HUES6 (cell line): ENCODE measurements at regions not wholly inside any gene's neighbourhood (a gene's known extent, or its start where the extent isn't known, plus 50 kb on each side); places are given as distances from the start of the nearest gene placed in this dataset.

ENCODE experiments used
- H3K27ac ChIP-seq: 2 replicates; pipeline ENCODE4 v1.7.0; 2013; ENCODE audit warnings: low read depth, mild to moderate bottlenecking, low read length, inconsistent platforms
- H3K27me3 ChIP-seq: 2 replicates; pipeline ENCODE4 v1.6.1; 2013; ENCODE audit warnings: low read length; ENCODE audit not compliant: control insufficient read depth, insufficient read depth
- H3K36me3 ChIP-seq: 2 replicates; pipeline ENCODE4 v1.6.1; 2013; ENCODE audit warnings: low read length; ENCODE audit not compliant: control insufficient read depth, insufficient read depth
- H3K4me1 ChIP-seq: 2 replicates; pipeline ENCODE4 v1.6.1; 2013; ENCODE audit warnings: low read length; ENCODE audit not compliant: control insufficient read depth, insufficient read depth
- H3K4me3 ChIP-seq: 2 replicates; pipeline ENCODE4 v1.5.1; 2013; ENCODE audit warnings: low read depth, low read length
- H3K9ac ChIP-seq: one replicate; pipeline ENCODE4 v1.6.1; 2013; ENCODE audit warnings: mild to moderate bottlenecking, low read length
- H3K9me3 ChIP-seq: 2 replicates; pipeline ENCODE4 v1.6.1; 2013; ENCODE audit warnings: low read depth, low read length; ENCODE audit not compliant: control insufficient read depth, insufficient read depth

GRCh38 chr16:73915140-73915539 is 381.5 kb upstream of the PSMD7 start:
- no peak overlapping the region for H3K9ac ChIP-seq
- H3K27ac ChIP-seq: no peak overlapping the region
- H3K27me3 ChIP-seq: no peaks in the 10 kb centered on the region

DNA sequence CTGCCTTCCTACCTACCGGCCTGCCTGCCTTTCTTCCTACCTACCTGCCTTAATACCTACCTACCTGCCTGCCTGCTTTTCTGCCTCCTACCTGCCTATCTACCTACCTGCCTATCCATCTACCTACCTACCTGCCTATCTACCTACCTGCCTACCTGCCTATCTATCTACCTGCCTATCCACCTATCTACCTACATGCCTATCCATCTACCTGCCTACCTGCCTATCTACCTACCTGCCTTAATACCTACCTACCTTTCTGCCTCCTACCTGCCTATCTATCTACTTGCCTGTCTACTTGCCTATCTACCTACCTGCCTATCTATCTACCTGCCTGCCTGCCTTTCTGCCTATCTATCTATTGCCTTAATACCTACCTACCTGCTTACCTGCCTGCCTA is 383.8 kb upstream of the PSMD7 start:
- H3K4me1 ChIP-seq: peaks cover 8% of the 10 kb centered on the region
- H3K9me3 ChIP-seq: no peaks in the 10 kb centered on the region
- no peak overlapping the region for H3K27ac ChIP-seq
- no peaks in the 10 kb centered on the region for H3K27me3 ChIP-seq
- H3K9ac ChIP-seq: no peak overlapping the region
- no peak overlapping the region for H3K4me3 ChIP-seq
- H3K36me3 ChIP-seq: no peaks in the 10 kb centered on the region

More at GRCh38 chr16:73915140-73915539, 381.5 kb upstream of the PSMD7 start:
- H3K9me3 ChIP-seq: no peaks in the 10 kb centered on the region
- H3K4me3 ChIP-seq: no peak overlapping the region
- no peaks in the 10 kb centered on the region for H3K36me3 ChIP-seq
- H3K4me1 ChIP-seq: peaks cover 8% of the 10 kb centered on the region

DNA sequence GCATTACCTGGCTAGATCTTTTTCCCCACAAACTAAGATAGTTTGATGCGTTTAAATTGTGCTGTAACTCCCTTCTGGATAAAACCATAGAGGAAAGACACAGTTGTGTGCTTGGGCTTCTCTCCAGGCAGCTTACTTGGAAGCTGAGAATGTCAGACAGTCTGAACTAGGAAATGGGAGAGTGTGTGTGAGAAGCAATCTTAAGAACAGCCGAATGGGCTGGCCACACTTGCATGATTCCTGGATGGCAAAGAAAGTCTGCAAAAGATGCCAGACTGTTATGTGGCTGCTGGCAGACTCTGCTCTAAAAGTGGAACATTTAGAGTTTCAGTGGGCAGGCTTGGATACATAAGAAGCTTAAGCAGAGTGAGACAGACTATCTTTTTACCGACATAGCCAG is 384.3 kb upstream of the PSMD7 start:
- no peak overlapping the region for H3K9ac ChIP-seq
- peaks cover 8% of the 10 kb centered on the region for H3K4me1 ChIP-seq
- H3K27me3 ChIP-seq: no peaks in the 10 kb centered on the region
- H3K9me3 ChIP-seq: no peaks in the 10 kb centered on the region
- H3K4me3 ChIP-seq: no peak overlapping the region
- no peaks in the 10 kb centered on the region for H3K36me3 ChIP-seq
- H3K27ac ChIP-seq: no peak overlapping the region

DNA sequence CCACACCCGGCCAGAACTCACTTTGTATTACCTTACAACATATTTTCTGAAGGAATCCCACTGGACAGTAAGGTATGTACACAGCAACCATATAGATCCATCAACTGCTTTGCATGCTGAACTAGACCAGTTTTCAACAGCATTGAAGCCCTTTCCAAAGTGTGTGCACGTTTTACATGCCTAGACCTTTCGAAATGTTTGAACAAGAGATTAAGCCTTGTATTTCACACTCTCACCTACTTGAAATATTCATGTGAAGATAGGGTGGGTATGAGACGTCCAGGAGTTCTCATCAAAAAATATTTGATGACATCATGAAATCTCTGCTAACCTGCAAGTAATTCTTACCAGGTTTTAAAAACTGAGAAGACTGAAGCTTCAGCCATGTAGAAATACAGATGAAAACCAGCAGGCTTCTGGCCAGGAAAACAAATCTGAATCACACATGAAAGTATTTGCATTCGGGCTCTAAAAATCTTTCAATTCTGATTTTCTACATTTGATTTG is 387.0 kb upstream of the PSMD7 start:
- H3K9ac ChIP-seq: no peak overlapping the region
- H3K4me1 ChIP-seq: no peaks in the 10 kb centered on the region
- no peak overlapping the region for H3K4me3 ChIP-seq
- no peaks in the 10 kb centered on the region for H3K27me3 ChIP-seq
- H3K36me3 ChIP-seq: no peaks in the 10 kb centered on the region
- no peak overlapping the region for H3K27ac ChIP-seq
- no peaks in the 10 kb centered on the region for H3K9me3 ChIP-seq

- H3K36me3 ChIP-seq: no peaks in the 10 kb centered on the region
- no peaks in the 10 kb centered on the region for H3K27me3 ChIP-seq
- H3K27ac ChIP-seq: no peak overlapping the region
- peaks cover 16% of the 10 kb centered on the region for H3K4me1 ChIP-seq
- H3K4me3 ChIP-seq: peak overlapping the region; percentile 55
- H3K9ac ChIP-seq: peak overlapping the region; percentile 31
- H3K9me3 ChIP-seq: no peaks in the 10 kb centered on the region
Measured at GRCh38 chr16:73891129-73891542, 405.5 kb upstream of the PSMD7 start.

DNA sequence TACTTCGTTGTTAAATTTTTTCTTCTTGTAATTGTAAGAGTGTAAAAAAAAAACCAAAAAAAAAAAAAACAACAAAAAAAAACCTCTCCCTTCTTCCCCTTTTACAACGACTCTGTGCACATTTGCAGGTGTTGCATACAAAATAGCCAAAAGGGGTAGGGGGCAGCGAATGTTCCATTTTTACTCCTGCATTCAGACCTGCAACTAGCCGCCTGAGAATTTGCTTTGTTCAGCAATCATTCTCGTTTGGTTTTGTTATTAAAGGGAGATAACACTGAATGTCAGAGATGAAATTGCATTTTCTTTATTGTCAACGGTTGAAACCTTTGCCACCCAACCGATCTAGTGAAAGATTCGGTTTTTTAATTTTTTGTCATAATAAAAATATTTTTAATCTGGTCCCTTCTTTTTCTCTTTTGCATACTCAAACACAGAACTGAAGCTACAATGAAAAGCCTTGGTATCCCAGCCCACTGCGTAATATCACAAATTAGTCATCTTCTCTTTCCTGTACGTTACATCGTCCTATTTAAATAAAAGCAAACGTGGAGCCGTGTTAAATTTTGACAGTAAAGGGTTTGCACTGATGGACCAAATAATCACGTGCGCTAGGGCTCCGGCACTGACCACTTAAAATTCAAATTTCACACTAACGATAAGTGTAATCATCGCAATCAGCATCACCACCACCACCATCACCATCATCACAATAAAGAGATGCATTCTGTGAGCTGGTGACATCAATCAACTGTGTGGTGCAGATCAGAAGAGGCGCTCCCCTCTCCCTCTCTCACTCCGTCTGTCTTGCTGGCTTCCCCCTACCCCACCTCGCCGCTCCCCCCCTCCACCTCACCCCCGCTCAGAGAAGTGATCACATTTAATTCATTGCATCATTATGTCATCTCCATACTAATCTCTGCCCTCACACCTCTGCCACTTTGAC is 406.2 kb upstream of the PSMD7 start:
- peaks cover 16% of the 10 kb centered on the region for H3K4me1 ChIP-seq
- H3K9me3 ChIP-seq: no peaks in the 10 kb centered on the region
- H3K27ac ChIP-seq: no peak overlapping the region
- no peak overlapping the region for H3K9ac ChIP-seq
- peak overlapping the region; percentile 55 for H3K4me3 ChIP-seq
- no peaks in the 10 kb centered on the region for H3K36me3 ChIP-seq
- H3K27me3 ChIP-seq: no peaks in the 10 kb centered on the region

DNA sequence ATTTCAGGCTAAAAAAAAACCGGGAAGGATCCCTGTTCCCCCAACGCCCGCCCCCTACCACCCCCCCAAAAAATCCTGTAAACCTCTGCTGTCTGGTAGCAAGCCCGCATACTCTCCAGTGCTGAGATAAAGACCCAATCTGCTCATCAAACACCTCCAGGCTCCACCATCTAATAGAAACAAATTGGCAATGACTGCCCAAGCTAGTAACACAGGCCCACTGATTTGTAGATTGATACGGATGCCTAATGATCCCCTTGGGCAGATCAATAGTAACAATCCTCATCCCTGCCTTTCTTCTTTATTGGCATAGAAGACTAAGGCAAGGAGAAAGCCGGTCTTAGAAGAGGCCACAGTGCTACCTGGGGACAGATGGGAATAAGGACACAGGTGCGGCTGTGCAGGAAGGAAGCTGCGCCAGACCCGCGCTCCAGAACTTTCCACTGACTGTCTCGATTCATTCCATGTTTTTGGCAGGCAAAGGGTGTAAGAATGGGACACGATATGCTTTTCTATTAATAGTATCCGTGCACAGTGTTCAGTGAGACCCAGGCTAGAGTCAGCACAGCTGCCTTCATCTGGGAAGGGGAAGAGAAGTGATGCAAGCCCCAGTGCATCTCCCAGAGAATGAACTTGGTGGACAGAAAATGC is 407.6 kb upstream of the PSMD7 start:
- Histone ChIP-seq H3K4me1 (peaks cover 16% of the 10 kb centered on the region), H3K36me3 (no peaks in the 10 kb centered on the region), H3K27me3 (no peaks in the 10 kb centered on the region), H3K9ac (no peak overlapping the region), H3K4me3 (no peak overlapping the region), H3K9me3 (no peaks in the 10 kb centered on the region), H3K27ac (no peak overlapping the region)

DNA sequence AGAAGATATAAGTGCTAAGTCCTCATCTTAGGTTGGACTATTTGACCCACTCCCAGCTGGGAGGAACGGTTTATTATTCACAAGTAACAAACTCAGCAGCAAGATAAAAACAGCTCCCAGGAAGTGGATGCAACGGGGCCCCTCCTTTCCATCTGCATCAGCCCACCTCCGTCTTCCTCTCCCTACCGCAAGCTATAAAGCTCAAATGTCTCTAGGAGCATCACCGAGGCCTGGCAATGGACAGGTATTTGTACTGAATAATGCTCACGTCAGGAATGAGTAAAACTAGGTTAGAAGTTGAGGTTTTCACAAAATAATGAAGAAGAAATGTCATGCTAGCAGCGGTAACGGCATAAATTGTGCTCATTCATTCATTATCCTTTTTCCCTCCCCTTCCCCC is 408.7 kb upstream of the PSMD7 start:
- no peaks in the 10 kb centered on the region for H3K36me3 ChIP-seq
- H3K27ac ChIP-seq: no peak overlapping the region
- peaks cover 16% of the 10 kb centered on the region for H3K4me1 ChIP-seq
- H3K9ac ChIP-seq: no peak overlapping the region
- H3K4me3 ChIP-seq: no peak overlapping the region
- no peaks in the 10 kb centered on the region for H3K27me3 ChIP-seq
- H3K9me3 ChIP-seq: no peaks in the 10 kb centered on the region

DNA sequence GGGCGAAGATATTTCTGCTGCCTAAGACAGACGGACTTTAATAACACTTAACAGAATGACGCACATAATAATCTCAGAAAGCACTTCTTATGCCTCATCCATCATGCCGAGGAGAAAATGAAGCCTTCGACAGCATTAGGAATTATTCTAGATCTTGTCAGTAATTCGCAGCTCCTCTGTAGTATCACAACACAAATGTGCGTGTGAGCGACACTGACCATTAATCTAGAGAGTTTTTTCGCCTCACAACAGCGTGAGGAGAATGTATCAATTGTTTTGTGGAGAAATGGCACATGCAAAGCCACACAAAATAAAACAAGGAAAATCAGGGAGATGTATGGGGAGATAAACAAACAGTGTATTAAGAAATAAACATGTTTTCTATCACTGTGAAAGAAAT is 410.2 kb upstream of the PSMD7 start:
- H3K36me3 ChIP-seq: no peaks in the 10 kb centered on the region
- no peak overlapping the region for H3K4me3 ChIP-seq
- peaks cover 10% of the 10 kb centered on the region; the same call in 1 of the 2 replicates for H3K4me1 ChIP-seq
- H3K9me3 ChIP-seq: no peaks in the 10 kb centered on the region
- no peaks in the 10 kb centered on the region for H3K27me3 ChIP-seq
- H3K9ac ChIP-seq: no peak overlapping the region
- no peak overlapping the region for H3K27ac ChIP-seq

GRCh38 chr16:73885319-73885718 is 411.3 kb upstream of the PSMD7 start:
- Histone ChIP-seq H3K27ac (no peak overlapping the region), H3K4me1 (peaks cover 5% of the 10 kb centered on the region; the same call in 1 of the 2 replicates), H3K36me3 (no peaks in the 10 kb centered on the region), H3K9me3 (no peaks in the 10 kb centered on the region), H3K4me3 (no peak overlapping the region), H3K9ac (no peak overlapping the region), H3K27me3 (no peaks in the 10 kb centered on the region)

DNA sequence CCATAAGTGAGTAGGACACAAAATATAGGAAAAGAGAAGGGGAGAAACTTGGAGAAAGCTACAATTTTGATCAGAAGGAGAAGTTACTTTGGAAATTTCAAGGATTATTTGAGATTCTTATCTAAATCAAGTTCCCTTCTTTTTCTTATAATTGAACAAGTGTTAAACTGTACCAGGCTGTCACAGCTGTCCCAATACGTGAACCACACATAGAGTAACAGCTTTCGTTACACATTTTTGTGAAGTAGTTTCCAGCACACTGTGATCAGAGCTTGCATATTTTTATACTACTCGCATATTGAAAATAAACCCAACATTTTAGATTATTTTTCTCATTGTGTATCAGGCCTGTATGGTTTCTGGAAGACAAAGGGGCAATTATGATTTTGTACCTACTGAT is 412.8 kb upstream of the PSMD7 start:
- H3K27me3 ChIP-seq: no peaks in the 10 kb centered on the region
- no peak overlapping the region for H3K27ac ChIP-seq
- H3K9ac ChIP-seq: no peak overlapping the region
- no peaks in the 10 kb centered on the region for H3K9me3 ChIP-seq
- H3K4me1 ChIP-seq: peaks cover 5% of the 10 kb centered on the region; the same call in 1 of the 2 replicates
- H3K36me3 ChIP-seq: no peaks in the 10 kb centered on the region
- H3K4me3 ChIP-seq: no peak overlapping the region
